ENCODE measurements at regions not wholly inside any gene's neighbourhood (a gene's known extent, or its start where the extent isn't known, plus 50 kb on each side); places are given as distances from the start of the nearest gene placed in this dataset.

DNA sequence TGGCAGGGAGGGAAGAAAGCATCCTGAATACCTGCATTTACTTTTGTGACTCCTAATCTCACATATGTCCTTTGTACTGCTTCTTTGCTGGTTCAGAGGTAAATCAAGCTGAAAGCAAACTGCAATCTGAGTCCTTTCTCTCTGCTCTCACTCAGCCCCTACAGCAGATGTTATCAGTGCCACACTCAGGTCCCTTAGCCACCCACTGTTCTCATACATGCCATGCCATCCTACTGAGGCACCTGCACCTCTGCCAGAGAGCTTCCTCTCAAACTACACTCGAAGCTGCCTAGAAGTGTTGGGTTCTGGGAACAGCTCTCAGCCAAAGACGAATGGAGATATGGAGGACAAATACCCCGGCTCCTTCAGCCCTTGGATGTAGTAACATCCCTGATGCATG lies 244.5 kb downstream of the TXNL1 start:
- Histone ChIP-seq H2BK15ac (ENCODE audit: low read depth, low read length) (no peak overlapping the region), H4K8ac (replicated peaks; ENCODE audit: insufficient read length, low read depth, low read length) (no peak overlapping the region), H3K23ac (ENCODE audit: insufficient read length, low read depth, low read length) (no peak overlapping the region), H3K79me1 (ENCODE audit: insufficient read depth, low read depth, low read length, poor library complexity, severe bottlenecking) (no peaks in the 10 kb centered on the region), H3K56ac (ENCODE audit: insufficient read length, low read depth, low read length) (no peak overlapping the region), H2BK20ac (ENCODE audit: low read depth, low read length, poor library complexity, severe bottlenecking) (no peak overlapping the region), H2BK5ac (ENCODE audit: insufficient read length, low read length) (no peak overlapping the region), H3K9me3 (ENCODE audit: control insufficient read depth, low read depth, low read length) (no peaks in the 10 kb centered on the region), H3K27ac (ENCODE audit: insufficient read length, low read depth, low read length) (no peak overlapping the region), H3K23me2 (ENCODE audit: insufficient read length, low read depth, low read length, poor library complexity, severe bottlenecking) (no peaks in the 10 kb centered on the region), H2BK12ac (ENCODE audit: insufficient read length, low read depth, low read length) (no peak overlapping the region), H3K4me1 (ENCODE audit: insufficient read depth, low read length) (no peaks in the 10 kb centered on the region), H3K18ac (ENCODE audit: insufficient read length, low read depth, low read length) (no peak overlapping the region), H3K14ac (ENCODE audit: insufficient read depth, low read length) (no peak overlapping the region), H3T11ph (ENCODE audit: low read length) (no peak overlapping the region), H4K91ac (ENCODE audit: insufficient read length, low read depth, low read length) (no peak overlapping the region), H2AFZ (ENCODE audit: low read length) (no peak overlapping the region), H4K5ac (ENCODE audit: insufficient read length, low read depth, low read length) (no peak overlapping the region), H3K4ac (ENCODE audit: low read depth, low read length) (no peak overlapping the region), H2AK5ac (ENCODE audit: insufficient read length, low read length) (no peak overlapping the region), H3K79me2 (ENCODE audit: insufficient read depth, low read length) (no peaks in the 10 kb centered on the region), H2BK120ac (ENCODE audit: low read depth, low read length, poor library complexity, severe bottlenecking) (no peak overlapping the region), H3K4me2 (ENCODE audit: insufficient read depth, insufficient read length, low read length) (no peak overlapping the region), H3K9ac (ENCODE audit: extremely low read depth, insufficient read length, low read length) (no peak overlapping the region), H3K27me3 (ENCODE audit: insufficient read depth, low read length) (no peaks in the 10 kb centered on the region), H4K20me1 (ENCODE audit: control insufficient read depth, insufficient read depth, insufficient read length) (no peaks in the 10 kb centered on the region)
- H3K27ac Mint-ChIP-seq, result no peak overlapping the region
- H3K27me3 Mint-ChIP-seq (ENCODE audit: low read depth), result no peaks in the 10 kb centered on the region
- no peaks in the 10 kb centered on the region for H3K9me3 Mint-ChIP-seq
- WGBS (ENCODE audit: extremely low coverage, insufficient read length, low lambda C conversion rate), result no CpG with 5 or more reads among the region's 3 CpGs
- DNase-seq, result no peak
- TF ChIP-seq, protein P1, sequence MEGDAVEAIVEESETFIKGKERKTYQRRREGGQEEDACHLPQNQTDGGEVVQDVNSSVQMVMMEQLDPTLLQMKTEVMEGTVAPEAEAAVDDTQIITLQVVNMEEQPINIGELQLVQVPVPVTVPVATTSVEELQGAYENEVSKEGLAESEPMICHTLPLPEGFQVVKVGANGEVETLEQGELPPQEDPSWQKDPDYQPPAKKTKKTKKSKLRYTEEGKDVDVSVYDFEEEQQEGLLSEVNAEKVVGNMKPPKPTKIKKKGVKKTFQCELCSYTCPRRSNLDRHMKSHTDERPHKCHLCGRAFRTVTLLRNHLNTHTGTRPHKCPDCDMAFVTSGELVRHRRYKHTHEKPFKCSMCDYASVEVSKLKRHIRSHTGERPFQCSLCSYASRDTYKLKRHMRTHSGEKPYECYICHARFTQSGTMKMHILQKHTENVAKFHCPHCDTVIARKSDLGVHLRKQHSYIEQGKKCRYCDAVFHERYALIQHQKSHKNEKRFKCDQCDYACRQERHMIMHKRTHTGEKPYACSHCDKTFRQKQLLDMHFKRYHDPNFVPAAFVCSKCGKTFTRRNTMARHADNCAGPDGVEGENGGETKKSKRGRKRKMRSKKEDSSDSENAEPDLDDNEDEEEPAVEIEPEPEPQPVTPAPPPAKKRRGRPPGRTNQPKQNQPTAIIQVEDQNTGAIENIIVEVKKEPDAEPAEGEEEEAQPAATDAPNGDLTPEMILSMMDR (conservative IDR thresholded peaks at IDR 0.05), result no peak
- H3K36me3 Mint-ChIP-seq (ENCODE audit: insufficient read depth in 1 of 3, low read depth in 3 of 3), result no peaks in the 10 kb centered on the region
- no peak overlapping the region for H3K4me3 Mint-ChIP-seq
- H3K4me1 Mint-ChIP-seq, result peaks cover 0 to 11% of the 10 kb centered on the region in 2 experiments; a peak in 2 of 4 replicates
